Bronchial epithelial cell (primary cell): ENCODE measurements at regions not wholly inside any gene's neighbourhood (a gene's known extent, or its start where the extent isn't known, plus 50 kb on each side); places are given as distances from the start of the nearest gene placed in this dataset.
"Not testable (repeated sequence)": the region's sequence is repeated elsewhere in the genome, so short reads cannot be mapped to it uniquely, and the experiment has no call there.

Experiments
- DNase-seq: peaks from one replicate; pipeline ENCODE4 v3.0.0-alpha.2; 2010; ENCODE audit warnings: low read depth
- FAIRE-seq: peaks from 2 replicates; lab custom pipeline; 2011; peaks lifted over from hg19 to GRCh38; lab: Jason Lieb, UNC
- H3K27me3 ChIP-seq: 2 replicates; pipeline ENCODE4 v1.5.1; 2011; ENCODE audit warnings: low read length; ENCODE audit not compliant: control insufficient read depth, insufficient read depth
- H3K36me3 ChIP-seq: 2 replicates; pipeline ENCODE4 v1.5.1; 2011; ENCODE audit warnings: low read length; ENCODE audit not compliant: control insufficient read depth, insufficient read depth
- H3K4me3 ChIP-seq: 2 replicates; pipeline ENCODE4 v1.5.1; 2011; ENCODE audit warnings: mild to moderate bottlenecking, low read depth, low read length, control low read depth
- TF ChIP-seq, protein P1 (sequence below): IDR thresholded peaks from 2 replicates; pipeline ENCODE4 v1.5.1; 2011; ENCODE audit warnings: mild to moderate bottlenecking, moderate library complexity, low read length, control low read depth, inconsistent platforms; ENCODE audit not compliant: insufficient read depth, severe bottlenecking

DNA sequence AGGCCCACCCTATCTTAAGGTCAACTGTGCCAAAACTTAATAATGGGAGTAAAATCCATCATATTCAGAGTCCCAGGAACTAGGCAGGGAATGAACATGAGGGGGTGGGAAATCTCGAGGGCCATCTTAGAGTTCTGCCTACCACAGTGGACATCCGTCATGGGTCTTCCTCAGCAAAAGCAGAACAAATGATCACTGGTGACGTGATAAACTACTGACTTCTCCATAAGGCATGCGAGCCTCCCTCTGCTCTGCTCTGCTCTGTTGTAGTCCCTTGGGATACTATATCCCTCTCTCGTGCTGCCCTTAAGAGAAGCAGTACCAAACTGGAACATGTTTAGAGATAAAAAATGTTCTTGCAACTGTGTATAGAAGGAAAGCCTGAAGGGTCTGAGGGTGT is 603.8 kb downstream of the TTLL7 start:
- H3K4me3 ChIP-seq, DNase-seq, H3K36me3 ChIP-seq, H3K27me3 ChIP-seq: not testable (repeated sequence)
- peak; percentile 82 for FAIRE-seq

DNA sequence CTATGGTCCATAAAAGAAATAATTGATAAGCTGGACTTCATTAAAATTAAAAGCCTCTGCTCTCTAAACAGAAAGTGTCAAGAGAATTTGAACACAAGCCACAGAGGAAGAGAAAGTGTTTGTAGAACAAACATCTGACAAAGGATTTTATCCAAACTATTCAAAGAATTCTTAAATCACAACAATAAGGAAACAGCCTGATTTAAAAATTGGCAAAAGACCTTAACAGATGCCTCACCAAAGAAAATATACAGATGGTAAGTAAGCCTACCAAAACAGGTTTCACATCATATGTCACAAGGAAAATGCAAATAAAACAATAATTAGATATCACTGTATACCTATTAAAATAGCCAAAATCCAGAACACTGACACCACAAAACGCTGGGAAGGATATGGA is 612.0 kb downstream of the TTLL7 start:
- not testable (repeated sequence) for DNase-seq, H3K27me3 ChIP-seq, FAIRE-seq, H3K36me3 ChIP-seq, H3K4me3 ChIP-seq

DNA sequence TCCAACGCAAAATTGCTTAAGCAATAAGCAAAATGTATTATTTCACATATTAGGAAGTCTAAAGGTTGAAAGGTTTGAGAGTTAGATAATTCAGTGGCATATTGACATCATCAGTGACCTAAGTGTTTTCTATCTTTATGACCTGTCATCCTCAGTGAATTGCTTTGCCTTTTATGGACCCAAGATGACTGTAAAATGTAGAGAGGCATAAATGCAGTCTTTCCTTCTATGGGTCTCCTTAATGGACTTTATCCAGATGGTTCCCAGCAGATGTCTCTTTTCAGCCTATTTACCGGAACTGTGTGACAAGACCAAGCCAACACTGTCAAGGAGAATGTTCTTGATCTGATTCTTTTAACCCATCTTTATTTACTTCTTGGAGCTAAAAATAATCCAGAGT is 615.8 kb downstream of the TTLL7 start:
- DNase-seq, FAIRE-seq: not testable (repeated sequence)

DNA sequence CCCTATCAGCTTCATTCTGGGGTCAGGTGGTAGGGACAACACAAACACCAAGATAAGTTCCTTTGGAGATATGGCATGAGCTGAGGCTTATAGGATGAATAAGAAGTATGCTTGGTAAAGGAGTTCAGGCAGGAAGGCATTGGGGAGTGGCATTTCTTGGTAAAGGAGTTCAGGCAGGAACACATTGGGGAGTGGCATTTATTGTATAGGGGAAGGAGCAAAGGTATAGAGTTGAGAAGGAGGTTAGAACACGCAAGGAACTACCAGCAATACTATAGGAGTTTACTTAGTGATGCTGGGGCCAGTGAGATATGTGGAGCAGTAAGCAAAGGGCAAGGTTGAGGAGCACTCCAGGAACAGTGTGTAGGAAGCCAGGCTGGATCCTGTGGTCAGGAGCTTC is 625.9 kb downstream of the TTLL7 start:
- H3K4me3 ChIP-seq, FAIRE-seq, DNase-seq, H3K27me3 ChIP-seq, H3K36me3 ChIP-seq: not testable (repeated sequence)

More for the DNA sequence above, 615.8 kb downstream of the TTLL7 start:
- H3K4me3 ChIP-seq, H3K27me3 ChIP-seq, H3K36me3 ChIP-seq: not testable (repeated sequence)

DNA sequence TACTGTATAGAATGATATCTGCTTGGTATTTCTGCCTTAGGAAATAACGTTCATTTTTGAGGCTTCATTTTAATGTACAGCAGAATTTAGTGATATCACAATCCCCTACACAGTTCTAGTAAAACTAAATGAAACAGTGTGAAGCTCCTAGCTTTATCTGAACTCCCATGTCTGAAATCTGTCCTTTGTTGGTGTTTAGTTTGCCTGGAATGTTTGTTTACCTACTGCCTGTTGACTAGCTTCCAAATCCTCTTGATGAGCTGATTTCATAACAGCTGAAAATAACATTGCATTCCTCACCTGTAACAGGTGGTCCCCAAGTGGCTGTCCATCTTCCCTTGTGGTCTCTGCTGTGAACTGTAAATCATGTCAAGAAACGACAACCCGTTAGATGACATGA is 629.1 kb downstream of the TTLL7 start:
- DNase-seq, H3K4me3 ChIP-seq: not testable (repeated sequence)
- peak; percentile 83 for FAIRE-seq

DNA sequence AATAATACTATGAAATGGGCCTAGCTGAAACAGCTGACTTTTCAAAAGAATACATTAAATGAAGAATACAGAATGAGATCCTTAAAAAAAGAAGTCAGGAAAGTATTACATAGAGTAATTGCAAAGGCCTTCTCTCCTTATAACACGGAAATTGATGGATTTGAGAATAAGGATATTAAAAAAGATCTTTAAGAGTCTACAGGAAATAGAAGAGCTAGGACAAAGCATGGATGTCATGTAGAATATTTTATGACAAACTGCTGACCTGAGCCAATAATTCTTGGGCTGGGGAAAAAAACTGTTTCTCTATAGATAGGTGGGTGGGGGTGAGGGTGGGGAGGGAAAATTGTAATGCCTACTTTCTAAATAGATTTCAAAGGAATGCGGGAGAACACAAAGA is 633.6 kb downstream of the TTLL7 start:
- not testable (repeated sequence) for FAIRE-seq, H3K36me3 ChIP-seq

More for the DNA sequence above, 629.1 kb downstream of the TTLL7 start:
- H3K36me3 ChIP-seq, H3K27me3 ChIP-seq: not testable (repeated sequence)

DNA sequence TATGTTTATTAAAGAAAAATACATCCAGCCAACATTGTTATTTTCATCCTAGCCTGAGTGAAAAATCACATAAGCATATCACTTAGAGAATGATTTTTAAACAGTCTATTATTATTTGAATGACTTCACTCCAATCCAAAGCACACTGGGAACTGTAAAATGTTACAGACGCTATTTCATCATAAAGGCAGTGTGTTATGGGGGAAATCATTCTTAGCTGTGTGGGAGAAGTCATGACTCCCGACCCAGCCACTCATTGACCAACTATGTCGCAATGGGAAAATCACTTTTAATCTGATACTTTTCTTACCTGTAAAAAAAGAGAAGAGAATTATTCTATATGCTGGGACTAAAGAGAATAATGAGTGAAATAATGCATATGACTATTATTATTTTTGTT is 653.6 kb downstream of the TTLL7 start:
- not testable (repeated sequence) for H3K4me3 ChIP-seq, DNase-seq, FAIRE-seq, H3K36me3 ChIP-seq, H3K27me3 ChIP-seq

More for the DNA sequence above, 633.6 kb downstream of the TTLL7 start:
- H3K4me3 ChIP-seq, H3K27me3 ChIP-seq, DNase-seq: not testable (repeated sequence)

DNA sequence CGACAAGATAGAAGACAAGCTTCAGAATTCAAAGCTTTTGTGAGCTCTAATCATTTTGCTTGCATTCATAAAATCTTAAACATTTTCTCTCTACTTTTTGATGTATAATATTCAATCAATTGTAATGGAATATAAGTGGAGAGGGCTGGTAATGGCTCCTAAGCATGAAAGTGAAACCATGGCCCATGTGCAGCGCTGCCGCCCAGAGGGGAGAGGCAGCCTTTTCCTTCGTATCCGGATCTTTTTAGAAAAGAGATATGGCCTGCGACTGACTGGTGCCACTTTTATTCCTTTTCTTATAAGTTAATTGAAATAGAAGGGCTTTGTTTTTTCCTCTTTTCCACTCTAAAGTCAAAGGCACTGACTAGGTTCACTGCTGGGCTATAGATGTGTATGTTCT is 655.2 kb downstream of the TTLL7 start:
- not testable (repeated sequence) for H3K36me3 ChIP-seq, H3K4me3 ChIP-seq, FAIRE-seq, DNase-seq, H3K27me3 ChIP-seq

DNA sequence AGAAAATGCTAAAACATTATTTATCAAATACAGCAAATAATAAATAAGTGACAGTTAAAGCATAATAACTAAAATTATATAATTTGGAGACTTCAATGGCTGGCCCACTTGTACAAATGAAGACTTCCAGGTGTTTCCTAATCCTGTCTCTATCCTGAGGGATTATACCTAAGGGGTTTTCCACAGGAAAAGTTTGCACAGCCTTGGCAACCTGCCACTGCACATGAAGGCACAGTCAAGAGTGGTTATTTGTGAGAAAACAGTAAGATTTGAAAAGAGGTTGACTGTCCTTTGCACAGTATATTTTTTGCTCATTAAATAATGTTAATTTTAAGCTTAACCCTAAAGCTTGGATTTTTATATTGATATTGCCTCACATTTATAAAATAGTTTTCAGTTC is 655.9 kb downstream of the TTLL7 start:
- H3K27me3 ChIP-seq, H3K36me3 ChIP-seq, H3K4me3 ChIP-seq, DNase-seq, FAIRE-seq: not testable (repeated sequence)

DNA sequence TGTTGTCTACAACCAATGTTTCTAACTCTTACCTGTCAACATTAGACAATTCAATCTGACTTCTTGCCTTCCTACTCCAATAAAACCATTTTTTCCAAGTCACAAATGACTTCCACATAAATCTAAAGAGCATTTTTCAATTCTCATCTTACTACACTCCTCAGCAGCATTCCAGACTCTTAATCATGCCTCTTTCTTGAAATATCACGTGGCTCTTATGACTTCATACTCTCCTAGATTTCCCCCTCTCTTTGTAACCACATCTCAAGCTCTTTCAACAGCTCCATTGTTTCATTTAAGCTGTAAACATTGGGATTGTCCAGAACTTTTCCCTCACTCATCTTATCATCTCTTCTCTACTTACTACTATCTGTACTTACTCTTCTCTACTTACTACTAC is 666.6 kb downstream of the TTLL7 start:
- H3K4me3 ChIP-seq, H3K36me3 ChIP-seq, DNase-seq, FAIRE-seq, H3K27me3 ChIP-seq: not testable (repeated sequence)

DNA sequence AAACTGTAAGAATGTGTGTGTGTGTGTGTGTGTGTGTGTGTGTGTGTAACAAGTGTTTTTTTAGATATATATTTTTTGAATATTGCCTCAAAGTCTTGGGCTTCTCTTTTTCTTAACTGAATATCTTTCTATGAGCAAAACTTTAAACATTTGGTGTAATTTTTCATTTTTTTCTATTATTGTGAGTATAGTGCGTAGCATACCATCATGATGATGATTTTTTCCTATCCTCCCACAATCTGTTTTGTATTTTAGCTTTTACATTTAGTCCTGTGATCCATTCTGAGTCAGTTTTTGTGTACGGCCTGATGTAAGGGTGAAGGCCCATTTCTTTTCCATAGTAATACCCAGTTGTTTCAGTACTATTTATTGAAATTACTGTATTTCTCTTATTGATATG is 680.6 kb downstream of the TTLL7 start:
- Histone ChIP-seq H3K36me3 (no peaks in the 10 kb centered on the region), H3K27me3 (no peaks in the 10 kb centered on the region), H3K4me3 (no peak overlapping the region)
- no peak for FAIRE-seq
- no peak for DNase-seq
- TF ChIP-seq, protein P1, sequence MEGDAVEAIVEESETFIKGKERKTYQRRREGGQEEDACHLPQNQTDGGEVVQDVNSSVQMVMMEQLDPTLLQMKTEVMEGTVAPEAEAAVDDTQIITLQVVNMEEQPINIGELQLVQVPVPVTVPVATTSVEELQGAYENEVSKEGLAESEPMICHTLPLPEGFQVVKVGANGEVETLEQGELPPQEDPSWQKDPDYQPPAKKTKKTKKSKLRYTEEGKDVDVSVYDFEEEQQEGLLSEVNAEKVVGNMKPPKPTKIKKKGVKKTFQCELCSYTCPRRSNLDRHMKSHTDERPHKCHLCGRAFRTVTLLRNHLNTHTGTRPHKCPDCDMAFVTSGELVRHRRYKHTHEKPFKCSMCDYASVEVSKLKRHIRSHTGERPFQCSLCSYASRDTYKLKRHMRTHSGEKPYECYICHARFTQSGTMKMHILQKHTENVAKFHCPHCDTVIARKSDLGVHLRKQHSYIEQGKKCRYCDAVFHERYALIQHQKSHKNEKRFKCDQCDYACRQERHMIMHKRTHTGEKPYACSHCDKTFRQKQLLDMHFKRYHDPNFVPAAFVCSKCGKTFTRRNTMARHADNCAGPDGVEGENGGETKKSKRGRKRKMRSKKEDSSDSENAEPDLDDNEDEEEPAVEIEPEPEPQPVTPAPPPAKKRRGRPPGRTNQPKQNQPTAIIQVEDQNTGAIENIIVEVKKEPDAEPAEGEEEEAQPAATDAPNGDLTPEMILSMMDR = no peak

DNA sequence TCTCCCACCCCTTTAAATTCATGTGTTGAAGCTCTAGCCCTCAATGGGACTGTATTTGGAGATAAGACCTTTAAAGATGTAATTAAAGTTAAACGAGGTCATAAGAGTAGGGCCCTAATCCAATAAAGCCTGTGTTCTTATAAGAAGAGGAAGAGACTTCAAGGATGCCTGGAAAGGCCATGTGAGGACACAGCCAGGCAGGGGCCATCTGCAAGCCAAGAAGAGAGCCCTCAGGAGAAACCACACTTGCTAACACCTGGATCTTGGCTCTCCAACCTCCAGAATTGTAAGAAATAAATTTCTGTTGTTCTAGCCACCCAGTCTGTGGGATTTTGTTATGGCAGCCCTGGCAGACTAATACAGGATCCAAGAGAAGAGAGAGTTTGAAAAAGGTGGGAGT is 683.5 kb downstream of the TTLL7 start:
- H3K4me3 ChIP-seq, H3K27me3 ChIP-seq, DNase-seq, H3K36me3 ChIP-seq: not testable (repeated sequence)
- FAIRE-seq = peak; percentile 86

DNA sequence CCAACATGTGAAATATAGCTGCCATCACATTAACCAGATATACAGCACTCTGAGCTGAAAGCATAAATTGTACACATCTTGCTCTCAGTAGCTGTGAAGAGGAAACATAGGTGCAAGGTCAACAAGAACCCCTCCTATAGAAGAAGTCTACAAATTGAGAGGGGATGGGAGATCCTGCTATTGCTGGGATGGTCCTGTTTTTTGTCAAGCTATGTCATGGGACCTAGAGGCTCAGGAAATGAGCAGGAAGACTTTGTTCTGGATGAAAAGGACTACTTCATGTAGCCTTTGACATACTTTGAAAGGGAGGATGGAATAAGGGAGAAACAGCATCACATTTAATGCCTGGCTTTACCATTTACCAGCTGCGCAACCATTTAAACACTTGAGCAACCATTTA is 688.8 kb downstream of the TTLL7 start:
- H3K36me3 ChIP-seq, H3K4me3 ChIP-seq, DNase-seq, H3K27me3 ChIP-seq: not testable (repeated sequence)
- FAIRE-seq = peak; percentile 68

DNA sequence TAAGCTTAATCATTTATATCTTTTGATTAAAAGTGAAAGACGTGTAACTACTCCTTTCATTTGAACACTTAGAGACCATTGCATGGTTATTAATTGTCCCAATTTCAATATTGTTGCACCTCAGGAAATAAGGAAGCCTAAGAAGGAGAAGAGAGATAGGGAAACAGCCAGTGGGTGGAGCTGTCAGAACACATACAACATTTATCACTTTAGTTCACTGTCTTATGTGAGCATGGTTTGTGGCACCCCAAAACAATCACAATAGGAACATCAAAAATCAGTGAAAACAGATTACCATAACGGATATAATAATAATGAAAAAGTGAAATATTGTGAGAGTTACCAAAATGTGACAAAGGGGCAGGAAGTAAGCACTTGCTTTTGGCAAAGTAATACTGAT is 689.9 kb downstream of the TTLL7 start:
- not testable (repeated sequence) for H3K36me3 ChIP-seq, FAIRE-seq, H3K27me3 ChIP-seq, H3K4me3 ChIP-seq, DNase-seq
